ENCODE measurements at regions not wholly inside any gene's neighbourhood (a gene's known extent, or its start where the extent isn't known, plus 50 kb on each side); places are given as distances from the start of the nearest gene placed in this dataset.
A peak's percentile ranks its signal among the peaks of the same experiment; 100 is the strongest.

DNA sequence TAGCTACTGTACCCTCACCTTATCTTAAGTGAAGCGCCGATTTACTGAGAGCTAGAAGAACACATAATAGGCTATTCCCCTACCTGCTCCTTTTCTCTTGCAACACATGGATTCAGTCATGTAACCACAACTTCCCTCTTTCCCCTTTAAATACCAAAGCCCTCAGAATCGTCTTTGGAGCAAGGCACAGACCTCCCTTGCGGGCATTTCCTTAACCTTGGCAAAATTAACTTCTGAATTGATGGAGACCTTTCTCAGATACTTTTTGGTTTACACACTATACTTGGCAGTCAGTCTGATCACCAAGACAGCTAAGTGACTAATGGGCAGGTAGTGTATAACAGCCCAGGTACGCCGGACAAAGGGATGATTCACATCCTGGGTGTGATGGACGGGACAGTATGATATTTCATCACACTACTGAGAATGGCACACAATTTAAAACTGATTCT, 72.7 kb upstream of the SEC61G start:
- peak overlapping the region; percentile 68 for H3K9ac ChIP-seq (ENCODE audit: control insufficient read depth, extremely low read depth, insufficient read depth, low read length)
- peak; percentile 99 for FAIRE-seq

DNA sequence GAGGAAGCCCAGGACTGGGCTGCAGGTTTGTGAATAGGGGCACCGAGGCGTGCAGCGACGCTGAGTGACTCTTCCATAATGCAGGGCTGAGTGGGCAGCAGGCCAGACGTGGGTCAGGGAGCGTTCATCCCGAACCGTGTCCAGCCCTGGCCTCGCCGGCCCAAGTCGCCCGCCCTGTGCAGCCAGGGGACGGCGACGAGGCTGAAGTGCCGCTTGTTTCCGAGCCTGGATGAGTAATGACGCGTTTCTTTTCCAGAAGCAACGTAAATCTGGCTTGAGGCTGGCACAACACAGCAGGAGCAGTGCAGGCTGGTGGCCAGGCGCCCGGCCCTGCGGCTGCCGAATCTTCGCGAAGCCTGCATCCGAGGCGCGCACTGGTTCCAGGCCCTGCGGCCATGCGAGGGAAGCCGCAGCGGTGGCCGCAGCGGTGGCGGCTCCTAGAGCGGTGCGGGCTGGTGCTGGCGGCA, 74.0 kb upstream of the SEC61G start:
- peaks cover 35% of the 10 kb centered on the region for H3K4me1 ChIP-seq (ENCODE audit: control insufficient read depth, extremely low read depth, insufficient read depth, low read length)
- no peaks in the 10 kb centered on the region for H3K36me3 ChIP-seq (ENCODE audit: control insufficient read depth in 2 of 2, extremely low read depth in 1 of 2, insufficient read depth in 2 of 2, low read length in 2 of 2)
- no peak overlapping the region for H3K9ac ChIP-seq (ENCODE audit: control insufficient read depth, extremely low read depth, insufficient read depth, low read length)
- H2AFZ ChIP-seq (ENCODE audit: control insufficient read depth, low read length): no peak overlapping the region
- H3K4me2 ChIP-seq (ENCODE audit: control insufficient read depth, extremely low read depth, insufficient read depth, low read depth, low read length): no peak overlapping the region
- no peaks in the 10 kb centered on the region for H3K9me1 ChIP-seq (ENCODE audit: control insufficient read depth, extremely low read depth, insufficient read depth, low read length)
- FAIRE-seq (no peak), DNase-seq (ENCODE audit: low read depth, low spot score) (no peak)
- H3K79me2 ChIP-seq (ENCODE audit: control insufficient read depth, insufficient read depth, low read length): no peaks in the 10 kb centered on the region
- no peaks in the 10 kb centered on the region for H3K27me3 ChIP-seq (ENCODE audit: control insufficient read depth, extremely low read depth, insufficient read depth, low read length)
- H3K4me3 ChIP-seq (ENCODE audit: control insufficient read depth in 2 of 3, extremely low read depth in 1 of 3, insufficient read depth in 2 of 3, low read depth in 1 of 3, low read length in 3 of 3): no peak overlapping the region
- H3K9me3 ChIP-seq (ENCODE audit: control insufficient read depth, low read depth, low read length): peaks cover 7% of the 10 kb centered on the region
- no peak for TF ChIP-seq EZH2 (IDR thresholded peaks at IDR 0.05; ENCODE audit: low read length)
- TF ChIP-seq CTCF (optimal IDR thresholded peaks at IDR 0.05 in 1 of 3, IDR thresholded peaks at IDR 0.05 in 1 of 3, conservative IDR thresholded peaks at IDR 0.05 in 1 of 3; ENCODE audit: extremely low read depth in 1 of 3, insufficient read depth in 2 of 3, low read length in 3 of 3): no peak
- no peaks in the 10 kb centered on the region for H4K20me1 ChIP-seq (ENCODE audit: control insufficient read depth, extremely low read depth, insufficient read depth, low read length)
- H3K27ac ChIP-seq (ENCODE audit: control insufficient read depth, insufficient read depth, low read length): peak overlapping the region; percentile 97
- dilution Hi-C loops (cut with MboI; ENCODE audit: extremely low pct_ligation_motif_present, low sequenced_read_pairs): no loop called here

More for the DNA sequence above, 72.7 kb upstream of the SEC61G start:
- peak overlapping the region; percentile 97 for H3K27ac ChIP-seq (ENCODE audit: control insufficient read depth, insufficient read depth, low read length)
- dilution Hi-C loops (cut with MboI; ENCODE audit: extremely low pct_ligation_motif_present, low sequenced_read_pairs): no loop called here
- peaks cover 8% of the 10 kb centered on the region for H3K9me3 ChIP-seq (ENCODE audit: control insufficient read depth, low read depth, low read length)
- H3K9me1 ChIP-seq (ENCODE audit: control insufficient read depth, extremely low read depth, insufficient read depth, low read length): no peaks in the 10 kb centered on the region
- H4K20me1 ChIP-seq (ENCODE audit: control insufficient read depth, extremely low read depth, insufficient read depth, low read length): no peaks in the 10 kb centered on the region
- DNase-seq (ENCODE audit: low read depth, low spot score): peak; percentile 84
- H3K4me3 ChIP-seq (ENCODE audit: control insufficient read depth in 2 of 3, extremely low read depth in 1 of 3, insufficient read depth in 2 of 3, low read depth in 1 of 3, low read length in 3 of 3): peak overlapping the region in 2 of 3 experiments; percentile 48 to 68
- TF ChIP-seq EZH2 (IDR thresholded peaks at IDR 0.05; ENCODE audit: low read length) (no peak), CTCF (optimal IDR thresholded peaks at IDR 0.05 in 1 of 3, IDR thresholded peaks at IDR 0.05 in 1 of 3, conservative IDR thresholded peaks at IDR 0.05 in 1 of 3; ENCODE audit: extremely low read depth in 1 of 3, insufficient read depth in 2 of 3, low read length in 3 of 3) (no peak)
- H3K27me3 ChIP-seq (ENCODE audit: control insufficient read depth, extremely low read depth, insufficient read depth, low read length): no peaks in the 10 kb centered on the region
- H3K4me2 ChIP-seq (ENCODE audit: control insufficient read depth, extremely low read depth, insufficient read depth, low read depth, low read length): peak overlapping the region; percentile 93
- no peaks in the 10 kb centered on the region for H3K36me3 ChIP-seq (ENCODE audit: control insufficient read depth in 2 of 2, extremely low read depth in 1 of 2, insufficient read depth in 2 of 2, low read length in 2 of 2)
- H3K79me2 ChIP-seq (ENCODE audit: control insufficient read depth, insufficient read depth, low read length): no peaks in the 10 kb centered on the region
- H2AFZ ChIP-seq (ENCODE audit: control insufficient read depth, low read length): no peak overlapping the region
- peaks cover 30% of the 10 kb centered on the region for H3K4me1 ChIP-seq (ENCODE audit: control insufficient read depth, extremely low read depth, insufficient read depth, low read length)
